ENCODE measurements at regions not wholly inside any gene's neighbourhood (a gene's known extent, or its start where the extent isn't known, plus 50 kb on each side); places are given as distances from the start of the nearest gene placed in this dataset.
A peak's percentile ranks its signal among the peaks of the same experiment; 100 is the strongest.

DNA sequence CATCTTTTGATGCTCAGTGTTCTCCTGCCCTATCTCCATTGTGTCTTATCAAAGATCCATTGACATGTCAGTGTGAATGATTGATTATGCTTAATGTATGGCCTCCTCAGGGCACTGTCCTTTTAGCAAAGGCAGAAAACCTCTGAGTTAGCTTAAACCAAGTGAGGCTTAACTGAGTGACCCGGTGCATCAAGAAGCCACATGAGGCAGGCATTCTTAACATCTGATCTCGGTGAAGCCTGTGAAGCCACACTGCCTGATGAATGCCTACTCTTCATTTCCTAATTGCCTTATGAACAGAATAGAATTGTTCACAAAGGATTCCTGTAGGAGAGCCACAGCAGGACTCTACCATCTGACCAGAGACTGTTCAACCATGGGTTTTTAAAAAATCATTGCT lies 168.1 kb upstream of the SOX21 start:
- H3K4me1 Mint-ChIP-seq: no peaks in the 10 kb centered on the region
- 91% methylated on average over 2 of the region's 2 CpGs for whole genome bisulfite sequencing (ENCODE audit: insufficient coverage)
- no peak for TF ChIP-seq CTCF (IDR thresholded peaks at IDR 0.05)
- H3K4me3 Mint-ChIP-seq: no peak overlapping the region
- no peak for ATAC-seq
- H3K9me3 Mint-ChIP-seq: peaks cover 2% of the 10 kb centered on the region in 2 donors
- H3K27ac Mint-ChIP-seq: no peak overlapping the region
- H3K4me3 ChIP-seq (ENCODE audit: low read length): no peak overlapping the region
- H3K9me3 ChIP-seq (ENCODE audit: control insufficient read depth, insufficient read depth, low read length): no peaks in the 10 kb centered on the region
- DNase-seq: no peak
- H3K4me1 ChIP-seq (ENCODE audit: control insufficient read depth, insufficient read depth, low read length): no peaks in the 10 kb centered on the region
- no peaks in the 10 kb centered on the region for H3K36me3 Mint-ChIP-seq
- no peaks in the 10 kb centered on the region for H3K27me3 ChIP-seq (ENCODE audit: control insufficient read depth, insufficient read depth, low read length)
- H3K36me3 ChIP-seq (ENCODE audit: control insufficient read depth, insufficient read depth, low read length): no peaks in the 10 kb centered on the region
- no peaks in the 10 kb centered on the region for H3K27me3 Mint-ChIP-seq (ENCODE audit: low read depth in 2 of 2)
- intact Hi-C loops (cut with micrococcal nuclease): no loop called here
- no peak overlapping the region for H3K27ac ChIP-seq (ENCODE audit: low read length)

DNA sequence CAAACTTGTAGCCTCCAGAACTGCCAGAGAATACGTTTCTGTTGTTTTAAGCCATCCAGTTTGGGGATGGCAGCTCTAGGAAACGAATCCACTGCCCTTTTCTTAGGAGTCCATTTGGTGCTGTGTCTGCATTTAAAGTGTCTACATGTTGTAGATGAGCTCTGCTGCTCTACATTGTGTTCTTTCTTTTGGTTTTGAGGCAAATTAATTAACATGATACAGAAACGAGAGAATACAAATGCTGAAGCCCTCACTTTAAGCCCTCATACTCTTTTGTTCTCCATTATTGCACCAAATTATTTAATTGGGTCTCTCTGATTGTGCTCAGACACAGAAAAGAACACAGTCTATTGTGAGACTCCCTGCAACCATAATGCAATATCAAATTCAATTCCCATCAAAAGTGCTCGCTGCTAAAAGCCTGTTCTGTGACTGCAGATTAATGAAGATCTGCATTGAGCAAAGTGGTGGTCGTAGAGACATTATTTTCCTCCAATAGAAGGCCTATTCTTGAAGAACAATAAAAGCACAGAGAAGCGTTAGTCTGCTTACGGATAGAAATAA lies 166.3 kb upstream of the SOX21 start:
- Mint-ChIP-seq H3K27me3 (ENCODE audit: low read depth in 2 of 2) (no peaks in the 10 kb centered on the region), H3K9me3 (peaks cover 0 to 2% of the 10 kb centered on the region in 2 donors), H3K4me1 (no peaks in the 10 kb centered on the region), H3K27ac (no peak overlapping the region), H3K36me3 (no peaks in the 10 kb centered on the region), H3K4me3 (no peak overlapping the region)
- DNase-seq: no peak
- no peak for TF ChIP-seq CTCF (IDR thresholded peaks at IDR 0.05)
- Histone ChIP-seq H3K36me3 (ENCODE audit: control insufficient read depth, insufficient read depth, low read length) (no peaks in the 10 kb centered on the region), H3K4me1 (ENCODE audit: control insufficient read depth, insufficient read depth, low read length) (no peaks in the 10 kb centered on the region), H3K27ac (ENCODE audit: low read length) (no peak overlapping the region), H3K9me3 (ENCODE audit: control insufficient read depth, insufficient read depth, low read length) (no peaks in the 10 kb centered on the region), H3K4me3 (ENCODE audit: low read length) (no peak overlapping the region), H3K27me3 (ENCODE audit: control insufficient read depth, insufficient read depth, low read length) (no peaks in the 10 kb centered on the region)
- no peak for ATAC-seq
- intact Hi-C loops (cut with micrococcal nuclease): no loop called here
- WGBS (ENCODE audit: insufficient coverage): 80% methylated on average over 7 of the region's 7 CpGs

DNA sequence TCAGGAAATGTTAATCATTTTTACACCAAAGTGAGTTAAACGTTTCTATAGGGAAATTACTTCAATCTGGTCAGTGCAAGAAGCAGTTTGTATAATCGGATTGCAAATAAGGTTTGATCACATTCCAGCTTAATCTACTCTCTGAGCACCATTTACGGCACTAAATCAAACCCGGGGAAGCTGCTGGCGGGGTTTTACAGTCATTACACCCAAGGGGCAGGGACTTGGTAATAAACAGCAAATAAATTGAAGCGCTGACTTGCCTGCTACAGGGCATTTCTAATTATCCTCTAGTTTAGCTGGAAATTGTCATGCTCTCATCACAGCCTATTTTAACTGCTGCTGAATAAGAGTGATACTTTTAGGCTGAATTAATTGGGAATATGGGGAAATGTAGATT lies 152.1 kb upstream of the SOX21 start:
- intact Hi-C loops (cut with micrococcal nuclease): no loop called here
- TF ChIP-seq CTCF (IDR thresholded peaks at IDR 0.05): no peak
- Histone ChIP-seq H3K4me3 (ENCODE audit: low read length) (no peak overlapping the region), H3K4me1 (ENCODE audit: control insufficient read depth, insufficient read depth, low read length) (peaks cover 6% of the 10 kb centered on the region), H3K9me3 (ENCODE audit: control insufficient read depth, insufficient read depth, low read length) (no peaks in the 10 kb centered on the region), H3K27me3 (ENCODE audit: control insufficient read depth, insufficient read depth, low read length) (peaks cover 3% of the 10 kb centered on the region), H3K27ac (ENCODE audit: low read length) (no peak overlapping the region), H3K36me3 (ENCODE audit: control insufficient read depth, insufficient read depth, low read length) (no peaks in the 10 kb centered on the region)
- no peak overlapping the region for H3K4me3 Mint-ChIP-seq
- ATAC-seq: no peak
- no peak overlapping the region for H3K27ac Mint-ChIP-seq
- 76% methylated on average over 6 of the region's 6 CpGs for WGBS (ENCODE audit: insufficient coverage)
- peaks cover 18 to 25% of the 10 kb centered on the region in 2 donors for H3K4me1 Mint-ChIP-seq
- no peak for DNase-seq
- no peaks in the 10 kb centered on the region for H3K27me3 Mint-ChIP-seq (ENCODE audit: low read depth in 2 of 2)
- no peaks in the 10 kb centered on the region for H3K36me3 Mint-ChIP-seq
- no peaks in the 10 kb centered on the region for H3K9me3 Mint-ChIP-seq

DNA sequence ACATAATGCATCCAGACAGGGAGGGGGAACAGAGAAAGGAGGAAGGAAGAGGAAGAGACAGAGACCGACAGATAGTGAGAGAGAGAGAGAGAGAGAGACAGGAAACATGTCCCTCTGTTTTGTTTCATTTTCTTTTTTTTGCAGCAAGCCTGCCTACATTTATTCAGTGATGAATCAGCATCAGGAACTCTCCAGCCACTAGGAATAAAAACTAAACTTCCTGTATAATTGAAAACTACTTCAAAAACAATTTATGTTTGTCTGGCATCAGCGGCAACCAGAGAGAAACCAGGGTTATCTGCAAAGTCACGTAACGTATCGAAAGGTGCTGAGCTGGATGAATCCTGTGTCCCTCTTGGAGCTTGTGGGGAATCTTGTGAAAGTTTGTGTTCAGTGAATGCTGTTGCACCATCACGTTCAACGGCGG lies 148.6 kb upstream of the SOX21 start:
- peak in 2 of 3 donors; percentile 46 to 57 for ATAC-seq
- peak overlapping the region; percentile 94 for H3K4me3 Mint-ChIP-seq
- H3K36me3 Mint-ChIP-seq: no peaks in the 10 kb centered on the region
- Histone ChIP-seq H3K27ac (ENCODE audit: low read length) (no peak overlapping the region), H3K4me1 (ENCODE audit: control insufficient read depth, insufficient read depth, low read length) (peaks cover 6% of the 10 kb centered on the region), H3K27me3 (ENCODE audit: control insufficient read depth, insufficient read depth, low read length) (peaks cover 3% of the 10 kb centered on the region), H3K4me3 (ENCODE audit: low read length) (peak overlapping the region; percentile 21), H3K36me3 (ENCODE audit: control insufficient read depth, insufficient read depth, low read length) (no peaks in the 10 kb centered on the region), H3K9me3 (ENCODE audit: control insufficient read depth, insufficient read depth, low read length) (no peaks in the 10 kb centered on the region)
- peaks cover 18 to 25% of the 10 kb centered on the region in 2 donors for H3K4me1 Mint-ChIP-seq
- peak in 1 of 2 donors; percentile 31 for DNase-seq
- intact Hi-C loops (cut with micrococcal nuclease): no loop called here
- TF ChIP-seq CTCF (IDR thresholded peaks at IDR 0.05): no peak
- H3K27ac Mint-ChIP-seq: peak overlapping the region; percentile 75 to 82
- H3K27me3 Mint-ChIP-seq (ENCODE audit: low read depth in 2 of 2): no peaks in the 10 kb centered on the region
- WGBS (ENCODE audit: insufficient coverage): 5% methylated on average over 8 of the region's 8 CpGs
- H3K9me3 Mint-ChIP-seq: no peaks in the 10 kb centered on the region

Data from natural killer cell (primary cell).